PC-3 (cell line): ENCODE measurements at regions not wholly inside any gene's neighbourhood (a gene's known extent, or its start where the extent isn't known, plus 50 kb on each side); places are given as distances from the start of the nearest gene placed in this dataset.

Experiments
- CTCF ChIP-seq: fragments of 300-600 bp; sonication (generic); conservative IDR thresholded peaks from 2 replicates; pipeline ENCODE4 v1.5.1; 2017; ENCODE audit warnings: antibody characterized with exemption, low read depth, mild to moderate bottlenecking, low read length
- EZH2 ChIP-seq: fragments of 300-600 bp; sonication (generic); IDR thresholded peaks from one replicate; pipeline ENCODE4 v1.6.1; 2017; ENCODE audit warnings: antibody characterized with exemption, mild to moderate bottlenecking, low read length; ENCODE audit not compliant: unreplicated experiment
- EZH2phosphoT487 ChIP-seq: fragments of 300-600 bp; sonication (generic); IDR thresholded peaks from 2 replicates; pipeline ENCODE4 v1.6.1; 2018; ENCODE audit warnings: mild to moderate bottlenecking, antibody characterized with exemption, low read length, borderline replicate concordance

DNA sequence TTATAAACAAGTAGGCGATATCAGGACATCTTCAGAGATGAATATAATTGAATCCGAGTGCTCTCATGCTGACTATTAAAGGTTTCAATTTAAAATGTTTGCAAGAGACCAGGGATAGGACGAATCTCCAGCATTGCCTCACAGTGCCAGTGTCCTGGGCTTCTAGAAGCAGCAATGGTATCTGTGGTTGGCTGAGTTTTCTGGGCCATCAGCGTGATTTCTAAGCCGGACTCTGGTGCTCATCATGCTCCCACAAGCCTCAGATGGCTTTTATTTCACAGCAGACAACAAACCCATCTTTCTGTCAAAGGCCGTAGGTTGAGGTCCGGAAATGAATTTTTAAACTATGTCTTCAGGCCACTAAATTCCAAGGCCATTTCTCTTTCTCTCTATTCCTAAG, 187.7 kb downstream of the FOXO1 start:
- TF ChIP-seq CTCF: no peak
- TF ChIP-seq EZH2phosphoT487: no peak
- no peak for TF ChIP-seq EZH2
